ENCODE measurements at regions not wholly inside any gene's neighbourhood (a gene's known extent, or its start where the extent isn't known, plus 50 kb on each side); places are given as distances from the start of the nearest gene placed in this dataset.

DNA sequence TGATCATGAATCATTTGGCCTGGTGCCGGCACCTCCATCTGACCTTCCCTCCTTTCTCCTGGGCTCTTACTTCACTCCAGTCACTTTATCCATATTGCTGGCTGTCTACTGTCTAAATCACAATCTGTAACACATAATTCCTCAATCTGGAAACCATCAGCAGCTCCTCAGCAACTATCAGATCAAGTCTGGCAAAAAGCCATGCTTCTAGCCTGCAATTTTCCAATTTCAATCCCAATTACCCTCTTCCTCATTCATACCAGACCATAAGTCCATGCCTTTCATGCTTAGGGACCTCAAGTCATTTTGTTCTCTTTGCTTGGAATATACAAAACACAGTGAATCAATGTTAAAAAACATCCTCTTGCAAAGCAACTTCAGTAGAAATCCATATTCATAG lies 882.8 kb upstream of the ANO3 start:
- TF ChIP-seq, protein P1, sequence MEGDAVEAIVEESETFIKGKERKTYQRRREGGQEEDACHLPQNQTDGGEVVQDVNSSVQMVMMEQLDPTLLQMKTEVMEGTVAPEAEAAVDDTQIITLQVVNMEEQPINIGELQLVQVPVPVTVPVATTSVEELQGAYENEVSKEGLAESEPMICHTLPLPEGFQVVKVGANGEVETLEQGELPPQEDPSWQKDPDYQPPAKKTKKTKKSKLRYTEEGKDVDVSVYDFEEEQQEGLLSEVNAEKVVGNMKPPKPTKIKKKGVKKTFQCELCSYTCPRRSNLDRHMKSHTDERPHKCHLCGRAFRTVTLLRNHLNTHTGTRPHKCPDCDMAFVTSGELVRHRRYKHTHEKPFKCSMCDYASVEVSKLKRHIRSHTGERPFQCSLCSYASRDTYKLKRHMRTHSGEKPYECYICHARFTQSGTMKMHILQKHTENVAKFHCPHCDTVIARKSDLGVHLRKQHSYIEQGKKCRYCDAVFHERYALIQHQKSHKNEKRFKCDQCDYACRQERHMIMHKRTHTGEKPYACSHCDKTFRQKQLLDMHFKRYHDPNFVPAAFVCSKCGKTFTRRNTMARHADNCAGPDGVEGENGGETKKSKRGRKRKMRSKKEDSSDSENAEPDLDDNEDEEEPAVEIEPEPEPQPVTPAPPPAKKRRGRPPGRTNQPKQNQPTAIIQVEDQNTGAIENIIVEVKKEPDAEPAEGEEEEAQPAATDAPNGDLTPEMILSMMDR (IDR thresholded peaks at IDR 0.05): no peak
- no peak for TF ChIP-seq POLR2AphosphoS5 (IDR thresholded peaks at IDR 0.05)
